ENCODE measurements at regions not wholly inside any gene's neighbourhood (a gene's known extent, or its start where the extent isn't known, plus 50 kb on each side); places are given as distances from the start of the nearest gene placed in this dataset.

GRCh38 chr3:23078735-23079134 is 124.4 kb upstream of the UBE2E2 start:
- TF ChIP-seq EZH2 (IDR thresholded peaks at IDR 0.05): no peak
- no peak for TF ChIP-seq POLR2AphosphoS5 (IDR thresholded peaks at IDR 0.05; ENCODE audit: low read depth, low read length)
